HG02852 (cell line): ENCODE measurements at regions not wholly inside any gene's neighbourhood (a gene's known extent, or its start where the extent isn't known, plus 50 kb on each side); places are given as distances from the start of the nearest gene placed in this dataset.
"Not testable (repeated sequence)": the region's sequence is repeated elsewhere in the genome, so short reads cannot be mapped to it uniquely, and the experiment has no call there.

Experiments used
- ATAC-seq: cut with Tn5 transposase; IDR thresholded peaks from one replicate; pipeline ENCODE4 v1.9.1; 2021; ENCODE audit warnings: mild to moderate bottlenecking, moderate library complexity; ENCODE audit not compliant: unreplicated experiment

DNA sequence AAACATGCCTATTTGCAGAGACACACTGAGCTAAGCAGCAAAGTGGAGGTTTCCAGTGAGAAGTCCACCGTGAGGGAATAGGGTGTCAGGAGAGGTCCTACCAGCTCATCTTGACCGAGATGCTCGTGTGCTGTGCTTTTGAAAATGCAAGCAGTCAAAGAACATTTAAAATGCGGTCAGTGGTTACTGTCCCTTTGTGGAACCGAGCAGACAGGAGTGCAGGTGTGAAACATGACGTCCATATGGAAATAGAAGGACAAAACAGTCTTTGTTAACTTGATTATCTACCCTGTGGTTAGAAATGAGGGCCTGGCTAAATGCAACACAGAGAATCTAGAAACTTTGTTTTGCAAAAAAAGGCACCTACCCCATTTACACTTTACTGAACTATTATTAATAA lies 473.3 kb downstream of the SPATA31A6 start:
- ATAC-seq: not testable (repeated sequence)

DNA sequence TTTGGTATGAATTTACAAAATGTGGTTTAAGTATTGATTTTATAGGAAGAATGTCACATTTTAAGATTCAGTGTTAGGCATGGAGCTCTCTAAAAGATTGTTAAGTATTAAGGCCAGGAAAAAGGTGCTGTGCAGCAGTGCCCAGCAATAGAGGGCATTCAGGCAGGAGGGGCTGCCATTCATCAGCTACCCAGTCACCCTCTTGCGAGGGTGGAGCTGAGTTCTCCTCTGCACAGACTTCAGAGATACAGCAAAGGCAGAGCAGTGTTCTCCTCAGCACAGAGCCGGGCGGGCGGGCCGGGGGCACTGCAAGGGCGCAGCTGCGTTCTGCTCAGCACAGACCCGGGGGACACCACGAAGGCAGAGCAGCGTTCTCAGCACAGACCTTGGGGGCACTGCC lies 474.0 kb downstream of the SPATA31A6 start:
- ATAC-seq: not testable (repeated sequence)

DNA sequence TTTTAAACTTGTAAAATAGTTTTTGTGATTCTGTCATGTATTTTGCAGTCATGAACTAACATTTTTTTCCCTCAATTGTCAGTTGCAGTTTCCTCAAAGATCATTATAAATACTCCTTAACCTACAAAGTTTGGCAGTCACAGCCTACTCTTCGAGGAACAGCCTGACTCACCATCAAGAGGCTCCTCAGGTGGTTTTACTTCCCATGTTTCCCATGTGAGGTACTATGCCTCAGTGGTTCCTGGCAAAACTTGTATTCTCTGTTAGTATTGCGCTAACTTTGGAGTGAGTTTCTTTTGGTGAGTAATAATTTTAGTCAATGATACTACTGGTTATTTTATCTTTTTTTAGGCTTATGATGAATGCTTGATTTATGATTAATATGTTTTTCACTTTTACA lies 513.7 kb downstream of the SPATA31A6 start:
- ATAC-seq: not testable (repeated sequence)

DNA sequence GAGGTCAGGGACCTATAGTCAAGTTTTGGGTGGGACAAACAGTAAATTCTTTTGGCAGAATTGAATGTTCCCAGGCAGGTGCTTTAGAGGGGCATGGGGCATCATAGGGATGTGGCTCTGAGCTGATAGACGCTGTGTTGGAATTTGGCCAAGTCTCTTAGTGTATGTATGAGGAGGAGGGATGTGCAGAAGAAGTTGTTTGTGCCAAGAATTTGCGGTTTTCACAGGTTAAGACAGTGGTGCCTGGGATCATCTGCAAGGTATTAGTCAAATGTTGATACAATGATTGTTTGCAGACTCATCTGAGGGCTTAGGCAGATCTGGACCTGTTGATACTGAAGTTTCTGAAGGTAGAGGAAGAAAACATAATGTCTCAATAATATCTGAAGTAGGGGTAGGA lies 519.4 kb downstream of the SPATA31A6 start:
- not testable (repeated sequence) for ATAC-seq

DNA sequence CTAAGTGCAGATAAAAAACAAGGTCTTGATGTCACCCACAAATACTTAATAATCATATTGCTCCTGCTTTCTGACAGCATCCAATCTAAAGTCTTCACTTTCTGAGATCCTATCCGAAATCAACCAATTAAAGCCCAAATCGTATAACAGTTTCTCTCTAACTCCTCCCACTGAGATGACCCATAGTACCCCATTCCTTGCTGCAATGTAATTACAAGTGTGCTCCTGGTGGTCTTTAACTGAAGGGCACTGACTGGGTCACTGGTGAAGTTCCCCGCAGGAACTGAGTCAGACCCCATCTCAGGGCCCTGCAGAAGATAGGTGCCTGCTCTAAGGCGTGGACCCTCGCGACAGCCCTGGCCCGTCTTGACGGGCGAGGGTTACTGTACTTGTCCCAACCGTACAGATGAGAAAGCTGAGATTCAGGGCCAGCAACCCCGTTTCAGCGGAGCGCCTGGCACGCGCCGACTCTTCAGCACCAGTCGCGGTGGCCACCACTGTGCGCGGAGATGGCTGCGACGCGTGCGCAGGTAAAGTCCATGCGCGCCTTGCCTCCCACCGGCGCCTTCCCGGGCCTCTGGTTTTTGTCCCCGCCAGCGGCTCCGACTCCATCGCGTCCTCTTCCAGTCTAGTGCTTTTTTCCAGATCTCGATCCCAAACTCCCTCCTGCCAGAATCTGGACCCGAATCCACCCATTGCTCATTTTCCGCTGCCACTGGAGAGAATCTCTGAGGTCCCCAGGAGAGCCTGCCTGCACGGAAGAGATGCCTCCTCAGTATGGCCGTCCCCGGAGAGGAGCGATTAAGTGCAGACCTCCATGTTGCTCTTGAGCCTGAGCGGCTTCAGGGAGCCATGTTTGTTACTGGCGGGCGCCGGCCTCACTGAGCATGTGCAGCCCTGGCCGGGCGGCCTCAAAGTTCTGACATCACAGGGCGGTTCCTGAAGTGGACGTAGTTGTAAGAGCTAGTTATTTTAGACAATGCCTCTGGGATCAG lies 541.7 kb downstream of the SPATA31A6 start:
- not testable (repeated sequence) for ATAC-seq

DNA sequence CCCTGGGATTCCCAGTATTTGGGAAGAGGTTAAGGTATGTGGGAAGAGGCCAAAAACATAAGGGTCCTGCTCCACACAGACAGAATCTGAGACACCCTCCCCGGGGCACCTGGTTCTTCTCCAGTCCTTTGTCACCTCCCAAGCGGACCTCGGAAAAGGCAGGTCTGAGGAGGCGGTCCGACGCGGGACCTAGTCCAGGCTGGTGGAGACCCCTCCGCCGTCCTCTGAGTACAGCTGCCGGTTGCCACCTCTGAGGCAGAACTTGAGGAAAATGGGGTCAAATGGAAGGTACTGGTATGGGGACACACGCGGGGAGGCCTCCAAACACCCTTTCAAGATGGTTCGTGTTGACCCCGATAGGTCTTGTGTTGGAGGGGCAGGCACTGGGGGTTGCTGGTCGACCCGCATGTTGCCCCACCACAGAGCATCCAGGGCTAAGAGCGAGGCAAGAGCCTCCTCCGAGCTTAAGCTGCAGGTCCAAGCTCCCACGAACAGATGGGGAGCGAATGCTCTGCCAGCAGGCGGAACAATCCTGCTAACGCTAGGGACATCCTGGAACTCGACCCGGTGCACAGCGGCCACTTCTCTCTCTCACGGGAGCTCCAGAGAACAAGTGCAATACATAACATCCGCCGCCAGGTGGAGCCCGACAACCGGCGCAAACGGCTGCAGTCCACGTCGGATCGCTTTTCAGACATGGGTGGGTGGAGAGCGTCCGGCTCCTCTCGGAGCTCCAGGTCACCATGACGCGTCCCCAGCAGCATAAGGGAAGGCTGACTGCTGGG lies 559.8 kb downstream of the SPATA31A6 start:
- ATAC-seq: not testable (repeated sequence)

DNA sequence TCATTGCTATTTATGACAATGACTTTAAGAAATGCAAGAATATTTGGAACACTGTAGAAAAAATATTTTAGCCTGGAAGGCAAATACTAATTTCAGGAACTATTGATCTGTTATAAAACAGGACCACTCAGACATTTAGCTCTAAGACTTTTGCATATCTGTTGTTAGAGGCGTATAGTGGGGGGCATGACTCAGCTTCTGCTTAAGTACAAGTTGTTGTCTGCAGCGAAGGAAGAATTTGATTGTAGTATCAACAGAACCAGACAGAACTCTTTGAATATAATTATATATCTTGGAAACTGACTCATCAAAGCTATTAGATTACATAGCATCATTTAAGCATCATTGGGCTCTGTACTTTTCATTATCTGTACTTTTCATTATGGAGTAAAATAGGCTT lies 573.8 kb downstream of the SPATA31A6 start:
- ATAC-seq: not testable (repeated sequence)

DNA sequence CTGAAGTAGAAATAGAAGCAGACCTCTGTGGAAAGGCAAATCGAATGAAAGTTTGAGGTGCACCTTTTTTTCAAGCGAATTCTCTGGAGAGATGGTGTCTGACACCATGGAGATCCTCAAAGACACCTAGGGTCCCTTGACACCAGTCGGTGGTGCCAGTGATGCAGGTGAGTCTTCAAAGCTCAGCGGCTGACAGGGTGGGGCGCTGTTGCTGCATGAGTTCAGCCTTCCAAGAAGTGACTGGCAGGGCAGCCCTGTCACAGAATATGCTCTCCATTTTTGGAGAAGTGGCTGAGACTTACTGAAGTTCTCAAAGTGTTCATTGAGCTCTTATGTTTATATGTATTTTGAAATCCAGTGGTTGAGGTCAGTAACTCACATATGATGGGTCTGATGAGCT lies 575.9 kb downstream of the SPATA31A6 start:
- ATAC-seq: not testable (repeated sequence)

DNA sequence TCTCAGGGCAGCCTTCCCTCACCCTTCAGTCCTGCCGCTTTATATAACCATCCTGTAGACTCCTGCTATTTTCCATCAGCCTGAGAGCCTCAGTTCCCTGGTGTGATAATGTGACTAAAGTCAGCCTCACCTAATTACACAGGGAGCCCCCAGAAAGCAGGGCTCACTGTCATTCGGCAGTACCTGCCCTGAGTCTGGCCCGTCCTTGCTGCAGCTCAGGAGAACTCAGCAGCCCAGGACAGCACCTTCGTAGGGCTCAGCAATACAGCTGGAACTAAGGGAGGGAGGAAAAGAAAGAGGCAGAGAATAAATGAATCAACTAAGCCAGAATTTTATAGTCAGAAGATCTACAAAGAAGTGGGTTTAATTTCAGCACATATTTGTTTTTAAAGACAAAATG lies 598.7 kb downstream of the SPATA31A6 start:
- not testable (repeated sequence) for ATAC-seq

DNA sequence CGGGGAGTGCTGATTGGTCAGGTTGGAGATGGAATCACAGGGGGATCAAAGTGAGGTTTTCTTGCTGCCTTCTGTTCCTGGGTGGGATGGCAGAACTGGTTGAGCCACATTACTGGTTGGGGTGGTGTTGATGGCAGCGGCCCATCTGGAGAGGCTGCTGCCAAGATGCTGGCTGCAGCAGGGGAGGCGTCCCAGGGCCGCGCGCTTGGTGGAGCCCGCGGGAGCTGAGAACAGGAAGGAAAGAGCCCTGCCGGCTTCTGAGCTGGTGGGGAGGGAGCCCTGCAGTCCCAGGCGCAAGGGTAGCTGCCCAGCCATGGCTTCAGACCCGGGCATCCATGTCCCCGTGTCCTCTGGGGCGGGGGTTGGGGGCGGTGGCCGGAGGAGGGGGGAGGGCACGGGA lies 609.3 kb downstream of the SPATA31A6 start:
- ATAC-seq: not testable (repeated sequence)

DNA sequence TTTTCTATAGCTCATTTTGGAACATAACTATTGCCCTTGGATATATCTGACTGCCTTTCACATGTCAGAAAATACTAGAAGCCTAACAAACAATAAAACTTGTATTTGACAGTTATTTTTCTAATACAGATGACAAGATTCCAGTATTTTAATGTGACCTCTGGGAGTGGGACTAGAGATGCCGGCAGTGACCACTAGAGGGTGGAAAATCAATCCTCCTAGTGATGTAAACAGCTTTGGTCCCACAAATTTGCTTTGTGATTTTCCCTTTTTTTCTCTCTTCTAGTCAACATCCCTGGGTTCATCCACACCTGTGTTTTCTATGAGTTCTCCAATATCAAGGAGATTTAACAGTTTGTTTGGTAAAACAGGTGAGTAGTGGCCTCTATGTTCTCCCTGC lies 615.1 kb downstream of the SPATA31A6 start:
- peak; percentile 60 for ATAC-seq

DNA sequence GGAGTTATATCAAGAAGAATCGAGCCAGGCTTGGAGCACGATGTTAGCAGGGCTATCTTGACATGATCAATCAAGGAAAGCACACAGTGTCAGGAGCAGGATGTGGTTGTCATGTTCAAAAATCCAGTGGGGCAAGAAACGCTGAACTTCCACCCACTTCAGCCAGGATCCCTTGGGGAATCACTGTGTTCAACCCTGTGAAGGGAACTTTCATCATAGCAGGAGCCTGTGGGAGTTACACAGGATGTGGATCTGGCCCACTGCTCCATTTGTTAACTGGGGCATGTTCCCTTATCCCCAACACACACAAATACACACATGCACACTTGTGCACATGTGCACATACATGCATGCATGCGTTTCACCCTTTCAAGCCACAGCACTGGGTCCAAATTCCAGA lies 619.3 kb downstream of the SPATA31A6 start:
- ATAC-seq: not testable (repeated sequence)

DNA sequence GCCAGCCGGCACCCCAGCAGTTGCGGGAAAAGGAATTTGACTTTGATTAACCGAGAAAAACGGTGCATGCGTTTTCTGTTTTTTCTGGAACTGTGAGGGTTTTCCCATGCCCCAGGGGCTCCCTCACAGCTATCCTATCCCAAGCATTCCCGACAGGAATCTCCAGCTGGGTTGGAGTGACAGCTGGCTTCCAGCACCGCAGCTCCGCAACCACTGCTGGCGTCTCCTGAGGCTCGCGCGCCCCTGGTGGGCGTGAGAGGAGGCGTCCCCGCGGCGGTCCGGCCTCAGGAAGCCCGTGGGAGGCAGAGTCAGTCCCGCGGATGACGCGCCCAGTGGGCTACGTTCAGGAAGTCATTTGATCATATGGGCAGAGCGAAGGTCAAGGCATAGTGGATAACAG lies 623.2 kb downstream of the SPATA31A6 start:
- ATAC-seq: not testable (repeated sequence)

DNA sequence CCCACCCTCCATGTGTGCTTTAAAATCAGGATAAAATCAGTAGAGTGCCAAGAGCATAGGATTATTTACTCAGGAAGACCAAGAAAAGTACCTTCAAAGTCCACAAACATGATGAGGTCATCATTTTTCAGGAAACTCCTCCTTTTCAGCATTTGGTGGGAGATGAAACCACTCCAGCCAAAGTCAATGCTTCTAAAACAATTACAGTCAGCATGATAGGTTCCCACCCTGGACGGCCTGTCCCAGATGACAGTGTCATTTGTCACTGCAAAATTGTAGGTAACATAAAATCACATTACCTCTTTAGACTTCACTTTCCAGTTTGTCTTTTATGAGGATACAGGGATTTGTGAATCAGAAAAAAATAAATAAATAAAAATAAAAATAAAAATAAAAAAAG lies 638.0 kb downstream of the SPATA31A6 start:
- ATAC-seq: not testable (repeated sequence)

DNA sequence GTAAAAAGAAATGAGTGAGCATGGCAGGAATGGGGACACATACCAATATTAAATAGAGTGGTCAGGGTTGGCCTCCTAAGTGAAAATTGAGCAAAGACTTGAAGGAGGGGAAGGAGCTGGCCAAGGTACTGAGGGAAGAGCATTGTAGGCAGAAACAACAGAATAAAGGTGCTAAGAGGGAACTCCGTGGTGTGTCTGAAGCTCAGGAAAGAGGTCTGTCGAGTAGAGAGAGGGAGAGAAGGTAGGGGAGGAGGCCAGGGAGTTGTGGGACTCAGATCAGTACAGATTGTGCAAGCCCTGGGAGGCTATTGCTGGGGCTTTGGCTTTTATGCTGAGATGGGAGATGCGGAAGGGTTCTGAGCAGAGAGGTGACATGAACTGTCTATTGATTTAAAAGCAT lies 664.7 kb downstream of the SPATA31A6 start:
- ATAC-seq: not testable (repeated sequence)

DNA sequence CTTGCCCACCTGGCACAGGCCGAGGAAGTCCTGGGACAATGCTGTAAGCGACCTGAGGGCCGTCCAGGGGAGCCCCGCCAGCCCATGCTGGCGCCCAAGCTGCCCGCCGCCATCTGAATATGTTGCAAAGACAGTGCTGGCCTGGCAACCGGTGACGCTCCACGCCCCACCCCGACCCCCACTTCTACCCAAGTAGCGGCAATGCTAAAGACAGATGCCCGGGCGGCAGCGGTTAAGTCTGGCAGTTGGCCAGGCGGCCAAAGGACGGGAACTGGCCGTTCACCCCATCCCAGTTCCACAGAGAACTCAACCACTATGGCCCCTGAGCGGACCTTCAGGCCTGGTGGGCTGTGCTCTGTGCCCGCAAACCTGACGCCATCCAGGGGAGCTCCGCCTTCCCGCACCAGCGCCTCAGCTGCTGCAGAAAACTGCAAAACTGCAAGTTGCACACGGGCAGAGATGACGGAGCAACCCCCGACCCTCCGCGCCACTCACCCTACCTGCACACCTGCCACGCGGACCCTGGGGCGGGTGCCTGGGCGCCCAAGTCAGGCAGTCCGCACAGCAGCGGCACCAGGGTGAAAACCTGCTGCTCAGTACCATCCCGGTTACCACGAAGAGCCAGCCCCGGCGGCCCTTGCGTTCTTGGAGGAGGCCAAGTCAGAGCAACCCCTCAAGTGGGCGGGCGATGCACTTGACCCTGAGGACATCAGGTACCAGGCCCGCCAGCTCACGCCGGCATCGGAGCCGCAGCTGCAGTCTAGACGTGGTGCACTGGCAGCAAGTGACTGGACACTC lies 667.6 kb downstream of the SPATA31A6 start:
- not testable (repeated sequence) for ATAC-seq

DNA sequence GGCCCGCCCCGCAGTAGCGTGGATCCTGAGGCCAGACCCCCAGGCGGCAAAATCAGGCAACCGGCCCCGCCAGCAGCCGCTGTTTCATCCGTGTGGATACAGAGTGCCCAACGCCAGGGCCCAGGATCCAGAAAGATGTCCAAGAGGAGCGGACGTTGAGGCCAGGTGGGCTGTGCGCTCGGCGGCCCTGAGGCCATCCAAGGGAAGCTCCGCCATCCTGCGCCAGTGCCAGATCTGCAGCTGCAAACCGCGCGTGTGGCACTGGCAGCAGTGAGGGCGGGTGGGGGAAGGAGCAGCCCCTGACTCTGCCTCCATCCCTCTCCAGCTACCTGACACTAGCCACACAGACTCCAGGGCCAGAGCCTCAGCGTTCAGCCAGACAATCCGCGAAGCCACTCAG lies 668.2 kb downstream of the SPATA31A6 start:
- not testable (repeated sequence) for ATAC-seq

DNA sequence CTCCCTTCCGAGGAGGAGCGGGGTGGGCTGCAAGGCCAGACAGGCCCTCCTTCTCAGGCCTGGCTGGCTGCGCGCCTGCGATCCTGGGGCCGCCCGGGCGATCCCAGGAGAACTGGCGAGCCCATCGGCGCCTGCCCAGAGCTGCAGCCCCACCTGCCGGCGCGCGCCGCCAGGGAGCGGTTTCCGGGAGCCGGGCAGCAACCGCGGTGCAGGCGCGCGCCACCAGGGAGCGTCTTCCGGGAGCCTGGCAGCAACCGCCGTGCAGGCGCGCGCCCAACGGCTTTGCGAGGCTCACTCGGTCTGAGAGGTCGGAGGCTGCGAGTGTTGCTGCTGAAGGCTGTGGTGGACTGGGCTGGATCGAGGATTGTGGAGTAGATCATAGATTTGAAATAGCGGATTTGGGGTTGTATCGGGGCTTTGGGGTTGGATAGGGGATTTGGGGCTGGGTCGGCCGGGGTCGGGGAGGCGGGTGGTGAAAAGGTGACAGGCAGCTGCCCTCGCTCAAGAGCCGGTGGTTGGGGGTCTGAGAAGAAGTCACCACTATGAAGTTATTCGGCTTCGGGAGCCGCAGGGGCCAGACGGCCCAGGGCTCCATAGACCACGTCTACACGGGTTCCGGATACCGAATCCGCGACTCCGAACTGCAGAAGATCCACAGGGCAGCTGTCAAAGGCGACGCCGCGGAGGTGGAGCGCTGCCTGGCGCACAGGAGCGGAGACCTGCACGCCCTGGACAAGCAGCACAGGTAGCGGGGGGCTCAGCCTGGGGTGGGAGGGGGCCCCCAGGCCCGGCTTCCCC lies 668.9 kb downstream of the SPATA31A6 start:
- not testable (repeated sequence) for ATAC-seq

DNA sequence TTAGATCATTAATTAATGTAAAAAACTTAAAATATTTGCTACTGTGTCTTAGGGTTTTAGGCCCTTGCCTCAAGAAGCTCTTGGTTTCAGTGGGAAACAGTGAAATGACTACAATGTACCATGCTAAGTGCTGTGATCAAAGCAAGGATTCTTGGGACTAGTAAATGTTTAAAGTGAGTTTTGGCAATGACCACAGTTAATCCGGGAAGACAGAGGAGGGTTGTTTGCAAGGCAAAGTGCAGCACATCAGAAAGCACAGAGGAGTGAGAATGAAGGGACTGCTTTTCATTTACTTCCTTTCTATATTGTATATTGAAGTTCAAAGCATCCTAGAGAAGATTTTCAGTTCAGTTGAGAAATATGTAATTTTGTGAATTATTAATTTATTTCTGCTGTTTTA lies 676.7 kb downstream of the SPATA31A6 start:
- ATAC-seq: not testable (repeated sequence)

DNA sequence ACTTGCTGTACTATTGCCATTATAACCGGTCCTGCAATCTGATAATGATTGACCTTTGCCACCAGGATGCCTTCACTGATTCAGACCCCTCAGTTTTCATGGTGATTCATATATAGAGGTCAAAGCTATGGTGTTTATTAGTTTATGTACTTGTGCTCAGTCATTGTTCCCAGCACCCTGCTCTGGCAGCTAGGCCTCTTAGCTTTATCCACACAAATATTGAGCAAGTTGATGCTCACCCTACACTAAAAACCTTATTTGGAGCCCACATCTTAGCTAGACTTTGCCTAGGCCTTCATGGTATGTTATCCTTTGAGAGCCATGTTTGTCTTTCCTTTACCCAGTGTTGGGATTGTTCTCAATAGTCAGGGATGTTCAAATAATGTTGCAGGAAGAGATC lies 679.0 kb downstream of the SPATA31A6 start:
- not testable (repeated sequence) for ATAC-seq
